Choroid plexus epithelial cell (primary cell): ENCODE measurements at regions not wholly inside any gene's neighbourhood (a gene's known extent, or its start where the extent isn't known, plus 50 kb on each side); places are given as distances from the start of the nearest gene placed in this dataset.
"Not testable (repeated sequence)": the region's sequence is repeated elsewhere in the genome, so short reads cannot be mapped to it uniquely, and the experiment has no call there.

Experiments
- DNase-seq: peaks from one replicate; pipeline ENCODE4 v3.0.0-alpha.2; 2010; ENCODE audit warnings: low read depth
- H3K4me3 ChIP-seq: 2 replicates; pipeline ENCODE4 v1.5.1; 2011; ENCODE audit warnings: low read depth, mild to moderate bottlenecking, control low read depth, low read length, moderate library complexity
- TF ChIP-seq, protein P1 (sequence below): conservative IDR thresholded peaks from 2 replicates; pipeline ENCODE4 v1.5.1; 2011; ENCODE audit warnings: low read depth, mild to moderate bottlenecking, control low read depth, inconsistent platforms, low read length, moderate library complexity

GRCh38 chr6:151180330-151181048, 59.3 kb upstream of the AKAP12 start:
- no peak for DNase-seq
- H3K4me3 ChIP-seq: no peak overlapping the region
- TF ChIP-seq, protein P1, sequence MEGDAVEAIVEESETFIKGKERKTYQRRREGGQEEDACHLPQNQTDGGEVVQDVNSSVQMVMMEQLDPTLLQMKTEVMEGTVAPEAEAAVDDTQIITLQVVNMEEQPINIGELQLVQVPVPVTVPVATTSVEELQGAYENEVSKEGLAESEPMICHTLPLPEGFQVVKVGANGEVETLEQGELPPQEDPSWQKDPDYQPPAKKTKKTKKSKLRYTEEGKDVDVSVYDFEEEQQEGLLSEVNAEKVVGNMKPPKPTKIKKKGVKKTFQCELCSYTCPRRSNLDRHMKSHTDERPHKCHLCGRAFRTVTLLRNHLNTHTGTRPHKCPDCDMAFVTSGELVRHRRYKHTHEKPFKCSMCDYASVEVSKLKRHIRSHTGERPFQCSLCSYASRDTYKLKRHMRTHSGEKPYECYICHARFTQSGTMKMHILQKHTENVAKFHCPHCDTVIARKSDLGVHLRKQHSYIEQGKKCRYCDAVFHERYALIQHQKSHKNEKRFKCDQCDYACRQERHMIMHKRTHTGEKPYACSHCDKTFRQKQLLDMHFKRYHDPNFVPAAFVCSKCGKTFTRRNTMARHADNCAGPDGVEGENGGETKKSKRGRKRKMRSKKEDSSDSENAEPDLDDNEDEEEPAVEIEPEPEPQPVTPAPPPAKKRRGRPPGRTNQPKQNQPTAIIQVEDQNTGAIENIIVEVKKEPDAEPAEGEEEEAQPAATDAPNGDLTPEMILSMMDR: no peak

GRCh38 chr6:151181706-151182363, 57.9 kb upstream of the AKAP12 start:
- peak; percentile 19 for DNase-seq
- TF ChIP-seq, protein P1: no peak

GRCh38 chr6:151182958-151183357, 56.8 kb upstream of the AKAP12 start:
- not testable (repeated sequence) for H3K4me3 ChIP-seq, DNase-seq

More at GRCh38 chr6:151181706-151182363, 57.9 kb upstream of the AKAP12 start:
- H3K4me3 ChIP-seq: no peak overlapping the region

GRCh38 chr6:151185148-151185547, 54.6 kb upstream of the AKAP12 start:
- TF ChIP-seq, protein P1: no peak
- no peak overlapping the region for H3K4me3 ChIP-seq
- no peak for DNase-seq

DNA sequence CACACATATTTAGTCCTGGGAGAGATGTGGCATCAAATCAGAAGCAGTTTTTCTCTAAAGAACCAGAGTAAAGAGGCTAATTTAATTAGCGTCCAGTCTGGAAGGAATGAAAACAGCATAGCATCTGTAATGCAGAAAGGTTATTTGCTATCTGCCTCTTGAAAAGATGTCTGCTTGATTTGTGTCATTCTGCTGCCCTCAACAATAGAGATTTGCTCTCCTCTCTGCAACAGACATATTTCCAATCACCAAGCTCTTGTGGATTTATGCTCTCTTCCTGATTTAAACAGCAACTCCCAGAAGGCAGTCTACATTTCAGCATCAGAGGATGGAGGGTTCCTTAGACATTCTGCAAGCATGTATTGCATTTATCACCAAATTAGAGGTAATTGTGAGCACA, 53.5 kb upstream of the AKAP12 start:
- TF ChIP-seq, protein P1: no peak
- no peak for DNase-seq
- H3K4me3 ChIP-seq: no peak overlapping the region

DNA sequence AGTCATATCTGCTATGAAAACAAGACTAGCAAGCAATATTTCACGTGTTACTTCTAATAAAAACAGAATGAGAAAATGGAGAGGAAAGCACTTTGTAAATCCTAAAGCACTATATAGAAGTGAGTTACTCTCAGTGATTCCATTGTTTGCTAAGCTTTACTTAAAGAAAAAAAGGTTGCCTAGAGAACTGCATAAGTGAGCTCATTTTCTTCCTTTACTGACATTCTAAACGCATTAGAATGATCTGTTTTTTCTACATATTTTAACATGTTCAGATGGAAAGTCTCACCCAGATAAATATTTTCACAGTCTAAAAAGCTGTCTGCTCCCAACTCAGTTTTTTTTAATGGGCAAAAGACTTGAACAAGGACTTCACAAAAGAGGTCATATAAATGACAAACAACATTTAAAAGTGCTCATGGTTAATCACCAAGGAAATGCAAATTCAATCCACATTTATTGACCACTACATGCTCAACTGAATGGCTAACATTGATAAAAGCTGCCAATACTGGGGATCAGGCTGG, 52.9 kb upstream of the AKAP12 start:
- no peak overlapping the region for H3K4me3 ChIP-seq
- no peak for DNase-seq
- TF ChIP-seq, protein P1: no peak
